MCF 10A (cell line): ENCODE measurements at regions not wholly inside any gene's neighbourhood (a gene's known extent, or its start where the extent isn't known, plus 50 kb on each side); places are given as distances from the start of the nearest gene placed in this dataset.

Source experiments
- BruUV-seq: library from RNA; stranded (reverse); fragments of 400-500 nt; replicated peaks from 2 replicates; lab custom pipeline; 2021; lab: Mats Ljungman, UMichigan
- CTCF ChIA-PET: fragments of 300-600 bp; sonication (Branson Sonifier 250); formaldehyde crosslinking; extraction: SDS; loops from one replicate; lab custom pipeline; 2021; ENCODE audit warnings: antibody characterized with exemption, inconsistent platforms; lab: Yijun Ruan, JAX
- POLR2A ChIA-PET: fragments of 300-600, 350-650 bp; sonication (Branson Sonifier 250); formaldehyde crosslinking; extraction: SDS; loops from one replicate; lab custom pipeline; 2020; ENCODE audit warnings: antibody characterized with exemption, inconsistent platforms; lab: Yijun Ruan, JAX
- DNase-seq: peaks from one replicate; pipeline ENCODE4 v3.0.0-alpha.2; 2018; ENCODE audit not compliant: unreplicated experiment
- H3K27ac Mint-ChIP-seq: one replicate; pipeline ENCODE4 v1.8.0; 2022; ENCODE audit warnings: mild to moderate bottlenecking, low read depth, mixed read lengths; ENCODE audit not compliant: unreplicated experiment
- H3K27me3 Mint-ChIP-seq: one replicate; pipeline ENCODE4 v1.8.0; 2022; ENCODE audit warnings: mixed read lengths; ENCODE audit not compliant: insufficient read depth, unreplicated experiment
- H3K36me3 Mint-ChIP-seq: one replicate; pipeline ENCODE4 v1.8.0; 2022; ENCODE audit warnings: mild to moderate bottlenecking, moderate library complexity, mixed read lengths; ENCODE audit not compliant: insufficient read depth, unreplicated experiment
- H3K4me1 Mint-ChIP-seq: one replicate; pipeline ENCODE4 v1.8.0; 2022; ENCODE audit warnings: mixed read lengths; ENCODE audit not compliant: insufficient read depth, unreplicated experiment
- H3K4me3 Mint-ChIP-seq: one replicate; pipeline ENCODE4 v1.8.0; 2022; ENCODE audit warnings: mild to moderate bottlenecking, moderate library complexity, mixed read lengths; ENCODE audit not compliant: unreplicated experiment
- H3K9me3 Mint-ChIP-seq: one replicate; pipeline ENCODE4 v1.8.0; 2022; ENCODE audit warnings: mixed read lengths; ENCODE audit not compliant: unreplicated experiment
- CTCF ChIP-seq: fragments of 200-600 bp; IDR thresholded peaks from one replicate; pipeline ENCODE4 v1.8.0; 2022; ENCODE audit warnings: antibody characterized with exemption, mild to moderate bottlenecking; ENCODE audit not compliant: unreplicated experiment
- intact Hi-C: fragments of 100-400 bp; cut with micrococcal nuclease; formaldehyde crosslinking; loops from 2 replicates; pipeline ENCODE4 v1.14.1; 2022

DNA sequence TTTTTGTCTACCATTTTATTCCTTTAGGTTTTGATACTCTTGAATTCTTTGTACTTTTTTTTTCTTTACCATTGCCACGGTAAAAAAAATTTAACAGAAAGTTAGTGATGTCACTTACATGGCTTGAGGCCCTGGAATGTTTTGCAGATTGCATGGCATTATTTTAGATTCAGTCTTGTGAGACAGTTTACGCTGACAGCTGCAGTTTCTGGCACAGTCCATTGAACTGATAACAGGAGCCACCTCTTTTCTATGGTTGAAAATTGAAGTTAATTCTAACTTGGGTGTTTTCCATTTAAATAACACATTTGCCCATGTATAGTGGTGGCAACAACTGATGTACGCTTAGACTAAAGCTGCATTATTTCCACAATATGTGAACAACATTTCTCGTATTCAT lies 1028.5 kb downstream of the CDH18 start:
- H3K27ac Mint-ChIP-seq, result no peak overlapping the region
- POLR2A ChIA-PET, result no interaction called here
- intact Hi-C loops, result no loop called here
- TF ChIP-seq CTCF, result no peak
- no peaks in the 10 kb centered on the region for H3K9me3 Mint-ChIP-seq
- DNase-seq, result no peak
- H3K27me3 Mint-ChIP-seq, result no peaks in the 10 kb centered on the region
- no peak overlapping the region for H3K4me3 Mint-ChIP-seq
- no peaks in the 10 kb centered on the region for H3K36me3 Mint-ChIP-seq
- no TSS peak for BruUV-seq
- H3K4me1 Mint-ChIP-seq, result no peaks in the 10 kb centered on the region
- CTCF ChIA-PET, result no interaction called here

- BruUV-seq, result no TSS peak
- CTCF ChIA-PET, result no interaction called here
- POLR2A ChIA-PET, result no interaction called here
- intact Hi-C loops, result no loop called here
- Mint-ChIP-seq H3K27me3 (no peaks in the 10 kb centered on the region), H3K9me3 (no peaks in the 10 kb centered on the region), H3K4me3 (no peak overlapping the region), H3K27ac (no peak overlapping the region), H3K36me3 (no peaks in the 10 kb centered on the region), H3K4me1 (no peaks in the 10 kb centered on the region)
- no peak for DNase-seq
- no peak for TF ChIP-seq CTCF
Observed at GRCh38 chr5:18961234-18961633, 1026.8 kb downstream of the CDH18 start.

- intact Hi-C loops, result no loop called here
- H3K27me3 Mint-ChIP-seq, result no peaks in the 10 kb centered on the region
- DNase-seq, result no peak
- H3K4me1 Mint-ChIP-seq, result no peaks in the 10 kb centered on the region
- ChIA-PET POLR2A (interaction anchor here (0.6 to 0.7 kb wide), 2 partner anchors 400 to 1608 kb away, joined by 3 to 4 read pairs; no protein-coding TSS in a partner anchor), CTCF (no interaction called here)
- TF ChIP-seq CTCF, result no peak
- H3K4me3 Mint-ChIP-seq, result no peak overlapping the region
- no peaks in the 10 kb centered on the region for H3K36me3 Mint-ChIP-seq
- H3K27ac Mint-ChIP-seq, result no peak overlapping the region
- BruUV-seq, result no TSS peak
- H3K9me3 Mint-ChIP-seq, result no peaks in the 10 kb centered on the region
Observed at GRCh38 chr5:18965893-18966292, 1022.1 kb downstream of the CDH18 start.

GRCh38 chr5:18967637-18968036 lies 1020.4 kb downstream of the CDH18 start:
- intact Hi-C loops, result no loop called here
- no peak for TF ChIP-seq CTCF
- no peak for DNase-seq
- Mint-ChIP-seq H3K27ac (no peak overlapping the region), H3K4me3 (no peak overlapping the region), H3K36me3 (no peaks in the 10 kb centered on the region), H3K27me3 (no peaks in the 10 kb centered on the region), H3K4me1 (no peaks in the 10 kb centered on the region), H3K9me3 (no peaks in the 10 kb centered on the region)
- POLR2A ChIA-PET, result interaction anchor here (1.2 kb wide), 1 partner anchor 41 kb away, joined by 3 read pairs; no protein-coding TSS in a partner anchor
- CTCF ChIA-PET, result interaction anchor here (1.3 kb wide), 1 partner anchor 582 kb away, joined by 4 read pairs; no protein-coding TSS in a partner anchor
- BruUV-seq, result no TSS peak
